Hepatocyte (in vitro differentiated cells): ENCODE measurements at regions not wholly inside any gene's neighbourhood (a gene's known extent, or its start where the extent isn't known, plus 50 kb on each side); places are given as distances from the start of the nearest gene placed in this dataset.

ENCODE experiments used
- CTCF ChIP-seq: fragments of 200-600 bp; sonication (generic); IDR thresholded peaks from 2 replicates; pipeline ENCODE4 v1.5.1; 2016; ENCODE audit warnings: antibody characterized with exemption, mild to moderate bottlenecking; ENCODE audit not compliant: poor library complexity
- EZH2 ChIP-seq: fragments of 200-600 bp; sonication (generic); IDR thresholded peaks from 2 replicates; pipeline ENCODE4 v1.6.1; 2016; ENCODE audit warnings: antibody characterized with exemption, mild to moderate bottlenecking, borderline replicate concordance
- EZH2phosphoT487 ChIP-seq: fragments of 200-600 bp; sonication (generic); IDR thresholded peaks from one replicate; pipeline ENCODE4 v1.6.1; 2018; ENCODE audit warnings: antibody characterized with exemption, mild to moderate bottlenecking, low read depth, moderate library complexity; ENCODE audit not compliant: unreplicated experiment, severe bottlenecking

- no peak for TF ChIP-seq CTCF
- no peak for TF ChIP-seq EZH2phosphoT487
- TF ChIP-seq EZH2, result no peak
Observed at GRCh38 chr11:111067994-111068393, 177.5 kb upstream of the POU2AF2 start.
